OCI-LY1 (cell line): ENCODE measurements at regions not wholly inside any gene's neighbourhood (a gene's known extent, or its start where the extent isn't known, plus 50 kb on each side); places are given as distances from the start of the nearest gene placed in this dataset.

Source experiments
- H2AFZ ChIP-seq: fragments of 200-600 bp; sonication (generic), shearing (Covaris generic); 2 replicates; pipeline ENCODE4 v1.6.0; 2014; ENCODE audit warnings: antibody characterized with exemption, mild to moderate bottlenecking, low read length
- H3F3A ChIP-seq: fragments of 200-600 bp; sonication (generic), shearing (Covaris generic); 2 replicates; pipeline ENCODE4 v1.6.0; 2014; ENCODE audit warnings: mild to moderate bottlenecking, antibody characterized with exemption, low read length, moderate library complexity; ENCODE audit not compliant: insufficient read depth
- H3K27ac ChIP-seq: fragments of 200-600 bp; sonication (generic); 2 replicates; pipeline ENCODE4 v1.5.1; 2014; ENCODE audit warnings: low read length, mixed run types, mild to moderate bottlenecking, low read depth; ENCODE audit not compliant: poor library complexity, severe bottlenecking
- H3K27me3 ChIP-seq: fragments of 200-600 bp; sonication (generic); 2 replicates; pipeline ENCODE4 v1.6.0; 2014; ENCODE audit warnings: antibody characterized with exemption, mild to moderate bottlenecking, low read length, moderate library complexity; ENCODE audit not compliant: insufficient read depth
- H3K36me3 ChIP-seq: fragments of 200-600 bp; sonication (generic); 2 replicates; pipeline ENCODE4 v1.6.1; 2014; ENCODE audit warnings: mild to moderate bottlenecking, antibody characterized with exemption, low read length, moderate library complexity, mixed read lengths; ENCODE audit not compliant: insufficient read depth
- H3K4me1 ChIP-seq: fragments of 200-600 bp; sonication (generic); 2 replicates; pipeline ENCODE4 v1.5.1; 2014; ENCODE audit warnings: mild to moderate bottlenecking, low read length, moderate library complexity; ENCODE audit not compliant: insufficient read depth, severe bottlenecking
- H3K4me2 ChIP-seq: fragments of 200-600 bp; sonication (generic), shearing (Covaris generic); 2 replicates; pipeline ENCODE4 v1.6.1; 2014; ENCODE audit warnings: low read length
- H3K4me3 ChIP-seq: fragments of 200-600 bp; sonication (generic); 2 replicates; pipeline ENCODE4 v1.5.1; 2014; ENCODE audit warnings: low read length, low read depth, mild to moderate bottlenecking, mixed read lengths; ENCODE audit not compliant: poor library complexity, severe bottlenecking
- H3K79me2 ChIP-seq: fragments of 200-600 bp; shearing (Covaris generic); 2 replicates; pipeline ENCODE4 v1.6.1; 2016; ENCODE audit warnings: mixed run types, low read length, mixed read lengths; ENCODE audit not compliant: insufficient read depth
- H3K9ac ChIP-seq: fragments of 200-600 bp; sonication (generic), shearing (Covaris generic); 2 replicates; pipeline ENCODE4 v1.6.1; 2014; ENCODE audit warnings: mild to moderate bottlenecking, low read length, mixed read lengths
- H3K9me2 ChIP-seq: fragments of 200-600 bp; sonication (generic), shearing (Covaris generic); 2 replicates; pipeline ENCODE4 v1.6.1; 2014; ENCODE audit warnings: low read depth, mild to moderate bottlenecking, low read length, mixed read lengths
- H3K9me3 ChIP-seq: fragments of 200-600 bp; shearing (Covaris generic); 2 replicates; pipeline ENCODE4 v1.6.1; 2014; ENCODE audit warnings: low read length, mixed read lengths
- H4K20me1 ChIP-seq: fragments of 200-600 bp; sonication (generic), shearing (Covaris generic); 2 replicates; pipeline ENCODE4 v1.6.0; 2016; ENCODE audit warnings: mild to moderate bottlenecking, low read length; ENCODE audit not compliant: insufficient read depth
- CTCF ChIP-seq: fragments of 200-600 bp; sonication (generic), shearing (Covaris generic); IDR thresholded peaks from 2 replicates; pipeline ENCODE4 v1.5.1; 2017; ENCODE audit warnings: mild to moderate bottlenecking, antibody characterized with exemption, low read length, moderate library complexity, mixed read lengths
- EZH2 ChIP-seq: fragments of 200-600 bp; sonication (generic), shearing (Covaris generic); IDR thresholded peaks from 2 replicates; pipeline ENCODE4 v1.8.0; 2017; ENCODE audit warnings: borderline replicate concordance, mixed run types, mild to moderate bottlenecking, antibody characterized with exemption, low read length, moderate library complexity, mixed read lengths

DNA sequence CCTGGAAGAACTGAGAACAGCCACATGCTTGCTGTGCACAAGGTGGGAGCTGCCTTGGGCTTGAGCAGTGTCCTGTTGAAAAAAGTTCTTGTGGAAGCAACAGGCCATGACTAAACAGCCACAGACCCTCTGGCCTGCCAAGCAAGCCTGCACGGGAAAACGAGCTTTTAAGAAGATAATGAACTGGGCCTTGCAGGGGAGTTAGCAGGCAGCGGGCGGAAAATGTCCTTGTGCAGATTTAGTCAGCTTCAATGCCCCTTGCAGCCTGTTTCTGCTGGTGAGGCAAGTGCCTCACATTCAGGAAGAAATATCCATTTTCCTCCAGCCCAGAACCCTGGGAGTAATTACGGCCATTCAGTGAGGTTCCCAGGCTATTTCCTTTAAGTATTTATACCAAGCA lies 126.2 kb upstream of the KLHL25 start:
- Histone ChIP-seq H3K4me3 (no peak overlapping the region), H3F3A (no peaks in the 10 kb centered on the region), H3K9me3 (peaks cover 10% of the 10 kb centered on the region; the same call in 1 of the 2 replicates), H3K4me2 (no peak overlapping the region), H4K20me1 (no peaks in the 10 kb centered on the region), H3K36me3 (no peaks in the 10 kb centered on the region), H3K9ac (no peak overlapping the region), H3K79me2 (no peaks in the 10 kb centered on the region), H3K27me3 (no peaks in the 10 kb centered on the region), H3K4me1 (peaks cover 14% of the 10 kb centered on the region), H3K9me2 (no peaks in the 10 kb centered on the region), H3K27ac (no peak overlapping the region), H2AFZ (no peak overlapping the region)
- TF ChIP-seq EZH2 (no peak), CTCF (no peak)

DNA sequence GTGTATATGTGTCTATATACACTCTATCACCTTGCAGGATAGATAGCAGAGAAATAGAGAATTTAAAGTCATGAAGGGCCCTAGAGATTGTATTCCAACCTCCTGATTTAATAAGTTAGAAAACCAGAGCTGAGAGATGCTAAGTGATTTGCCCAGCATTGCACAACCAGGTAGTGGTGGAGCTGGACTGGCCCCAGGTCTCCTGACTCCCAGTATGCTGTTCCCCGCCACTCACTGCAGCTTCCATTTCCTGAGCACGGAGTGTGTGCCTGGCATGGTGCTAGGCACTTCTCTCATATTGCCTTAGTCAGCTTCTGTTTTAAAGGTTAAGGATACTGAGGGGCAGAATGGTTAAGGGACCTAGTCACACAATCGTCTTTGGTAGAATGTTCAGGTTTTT lies 129.4 kb upstream of the KLHL25 start:
- Histone ChIP-seq H3K27ac (no peak overlapping the region), H3K4me2 (no peak overlapping the region), H3K36me3 (no peaks in the 10 kb centered on the region; the same call in 1 of the 2 replicates), H3K9me2 (no peaks in the 10 kb centered on the region), H4K20me1 (no peaks in the 10 kb centered on the region), H3K4me1 (peaks cover 27% of the 10 kb centered on the region), H3K9ac (no peak overlapping the region), H3F3A (no peaks in the 10 kb centered on the region), H3K27me3 (no peaks in the 10 kb centered on the region), H3K79me2 (no peaks in the 10 kb centered on the region), H3K9me3 (0 out of 2 replicates have a peak, but pooled peaks cover 3% of the 10 kb centered on the region), H2AFZ (no peak overlapping the region), H3K4me3 (no peak overlapping the region)
- no peak for TF ChIP-seq EZH2
- TF ChIP-seq CTCF: no peak

DNA sequence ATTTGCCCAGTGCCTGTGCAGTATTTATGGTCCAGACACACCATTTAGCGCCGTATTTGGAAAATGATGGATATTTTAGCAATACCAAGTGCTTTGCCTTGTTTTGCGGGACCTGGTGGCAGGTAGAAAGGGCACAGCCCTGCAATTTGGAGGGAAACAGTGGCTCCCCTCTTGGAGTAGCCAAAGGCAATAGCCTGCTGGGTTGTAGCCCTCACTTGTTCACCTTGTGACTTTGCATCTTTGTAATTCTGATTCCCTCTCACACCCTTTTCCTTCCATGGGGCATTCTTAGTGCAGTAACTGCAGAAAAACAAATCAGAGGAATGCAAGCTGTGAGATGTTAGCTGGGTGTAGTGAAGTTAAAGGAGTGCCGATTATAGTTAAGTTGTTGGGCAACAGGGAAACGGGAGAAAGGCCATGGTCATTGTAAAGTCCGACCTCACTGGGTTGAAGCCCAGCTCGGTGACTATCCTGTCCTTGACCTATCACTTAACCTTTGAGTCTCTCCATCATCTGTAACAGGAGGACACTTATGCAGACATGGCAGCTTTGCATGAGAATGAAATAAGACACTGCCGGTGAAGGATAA lies 131.0 kb upstream of the KLHL25 start:
- H3K4me1 ChIP-seq: peaks cover 27% of the 10 kb centered on the region
- TF ChIP-seq CTCF (no peak), EZH2 (no peak)
- H3K9me2 ChIP-seq: no peaks in the 10 kb centered on the region
- no peaks in the 10 kb centered on the region; the same call in 1 of the 2 replicates for H3K36me3 ChIP-seq
- H3K4me2 ChIP-seq: no peak overlapping the region
- no peak overlapping the region for H3K4me3 ChIP-seq
- no peak overlapping the region for H3K27ac ChIP-seq
- no peaks in the 10 kb centered on the region for H4K20me1 ChIP-seq
- no peaks in the 10 kb centered on the region for H3K9me3 ChIP-seq
- no peak overlapping the region for H3K9ac ChIP-seq
- H3K79me2 ChIP-seq: no peaks in the 10 kb centered on the region
- H2AFZ ChIP-seq: no peak overlapping the region
- H3K27me3 ChIP-seq: no peaks in the 10 kb centered on the region
- H3F3A ChIP-seq: no peaks in the 10 kb centered on the region
